GM23338 (cell line): ENCODE measurements at regions not wholly inside any gene's neighbourhood (a gene's known extent, or its start where the extent isn't known, plus 50 kb on each side); places are given as distances from the start of the nearest gene placed in this dataset.

Source experiments
- EZH2 ChIP-seq: fragments of 200-600 bp; sonication (generic); IDR thresholded peaks from one replicate; pipeline ENCODE4 v1.8.0; 2017; ENCODE audit warnings: antibody characterized with exemption, mild to moderate bottlenecking, low read depth; ENCODE audit not compliant: unreplicated experiment
- EZH2phosphoT487 ChIP-seq: fragments of 200-600 bp; sonication (generic); IDR thresholded peaks from one replicate; pipeline ENCODE4 v1.8.1; 2018; ENCODE audit warnings: antibody characterized with exemption; ENCODE audit not compliant: unreplicated experiment
- POLR2AphosphoS5 ChIP-seq: IDR thresholded peaks from 2 replicates; pipeline ENCODE4 v1.6.1; 2016; ENCODE audit warnings: antibody characterized with exemption, low read depth
- TF ChIP-seq, protein P1 (sequence below), 2 experiments: fragments of 200-600 bp in 1 of 2; sonication (generic) in 1 of 2; conservative IDR thresholded peaks; 2 replicates each; pipeline versions ENCODE4 v1.5.1 to v1.6.1; 2016 to 2017; ENCODE audit warnings: antibody characterized with exemption in 2 of 2, low read depth in 2 of 2, mild to moderate bottlenecking in 2 of 2, moderate library complexity in 1 of 2

DNA sequence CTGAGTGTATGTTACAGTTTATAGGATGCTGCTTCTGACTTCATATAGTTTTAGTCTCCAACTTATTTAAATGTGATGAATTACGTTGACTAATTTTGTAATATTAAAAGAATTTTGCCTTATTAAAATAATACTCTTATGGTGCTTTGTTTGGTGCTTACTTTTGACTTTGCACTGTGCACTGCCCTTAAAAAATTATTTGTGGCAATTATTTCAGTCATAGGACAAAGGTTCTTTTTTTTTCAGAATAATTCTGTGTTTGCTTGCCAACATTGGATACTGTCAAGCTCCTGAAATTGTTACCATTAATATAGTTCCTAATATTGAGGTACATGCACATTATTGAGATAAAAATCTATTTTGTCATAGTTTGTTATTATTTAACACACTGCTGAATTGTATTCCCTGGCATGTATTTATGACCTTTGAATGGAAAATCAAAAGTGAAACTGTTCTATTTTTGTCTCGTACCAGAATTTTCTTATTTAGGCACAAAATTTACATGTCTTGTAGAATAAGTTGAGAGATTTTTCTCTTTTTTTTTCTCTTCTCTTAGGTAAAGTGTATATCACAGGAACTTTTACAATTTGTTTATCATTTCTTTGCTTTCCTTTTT lies 572.8 kb upstream of the KLHL29 start:
- TF ChIP-seq, protein P1, sequence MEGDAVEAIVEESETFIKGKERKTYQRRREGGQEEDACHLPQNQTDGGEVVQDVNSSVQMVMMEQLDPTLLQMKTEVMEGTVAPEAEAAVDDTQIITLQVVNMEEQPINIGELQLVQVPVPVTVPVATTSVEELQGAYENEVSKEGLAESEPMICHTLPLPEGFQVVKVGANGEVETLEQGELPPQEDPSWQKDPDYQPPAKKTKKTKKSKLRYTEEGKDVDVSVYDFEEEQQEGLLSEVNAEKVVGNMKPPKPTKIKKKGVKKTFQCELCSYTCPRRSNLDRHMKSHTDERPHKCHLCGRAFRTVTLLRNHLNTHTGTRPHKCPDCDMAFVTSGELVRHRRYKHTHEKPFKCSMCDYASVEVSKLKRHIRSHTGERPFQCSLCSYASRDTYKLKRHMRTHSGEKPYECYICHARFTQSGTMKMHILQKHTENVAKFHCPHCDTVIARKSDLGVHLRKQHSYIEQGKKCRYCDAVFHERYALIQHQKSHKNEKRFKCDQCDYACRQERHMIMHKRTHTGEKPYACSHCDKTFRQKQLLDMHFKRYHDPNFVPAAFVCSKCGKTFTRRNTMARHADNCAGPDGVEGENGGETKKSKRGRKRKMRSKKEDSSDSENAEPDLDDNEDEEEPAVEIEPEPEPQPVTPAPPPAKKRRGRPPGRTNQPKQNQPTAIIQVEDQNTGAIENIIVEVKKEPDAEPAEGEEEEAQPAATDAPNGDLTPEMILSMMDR (conservative IDR thresholded peaks at IDR 0.05; ENCODE audit: low read depth in 2 of 2) = no peak
- TF ChIP-seq EZH2phosphoT487 (no peak), EZH2 (no peak), POLR2AphosphoS5 (no peak)
